Caki2 (cell line): ENCODE measurements at regions not wholly inside any gene's neighbourhood (a gene's known extent, or its start where the extent isn't known, plus 50 kb on each side); places are given as distances from the start of the nearest gene placed in this dataset.

Source experiments
- DNase-seq: peaks from one replicate; pipeline ENCODE4 v3.0.0-alpha.2; 2015; ENCODE audit warnings: low read depth
- in situ Hi-C: cut with HindIII; loops from 2 replicates; pipeline ENCODE4 v1.10.0; 2016; ENCODE audit warnings: low sequenced_read_pairs, low pct_unique_long_range_greater_than_20kb, mixed read lengths

DNA sequence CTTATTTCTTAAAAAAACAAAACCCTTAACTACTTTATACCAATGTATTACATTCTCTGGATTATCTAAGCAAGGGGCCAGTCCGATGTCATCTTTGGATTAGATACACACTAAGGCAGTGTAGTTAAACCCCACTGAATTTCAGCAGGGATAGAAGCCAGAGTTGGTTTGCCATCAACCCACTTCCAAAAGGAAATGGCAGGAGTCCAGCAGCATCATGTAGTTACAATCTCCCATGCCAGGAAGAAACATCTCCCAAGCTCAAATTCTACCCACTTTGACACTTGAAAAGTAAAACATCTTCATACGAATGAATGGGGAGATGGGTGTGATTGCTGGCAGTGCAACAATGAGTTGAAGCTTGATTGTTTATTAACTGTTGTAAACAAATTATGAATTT lies 203.5 kb upstream of the PLXNC1 start:
- no peak for DNase-seq
- in situ Hi-C loops = no loop called here

DNA sequence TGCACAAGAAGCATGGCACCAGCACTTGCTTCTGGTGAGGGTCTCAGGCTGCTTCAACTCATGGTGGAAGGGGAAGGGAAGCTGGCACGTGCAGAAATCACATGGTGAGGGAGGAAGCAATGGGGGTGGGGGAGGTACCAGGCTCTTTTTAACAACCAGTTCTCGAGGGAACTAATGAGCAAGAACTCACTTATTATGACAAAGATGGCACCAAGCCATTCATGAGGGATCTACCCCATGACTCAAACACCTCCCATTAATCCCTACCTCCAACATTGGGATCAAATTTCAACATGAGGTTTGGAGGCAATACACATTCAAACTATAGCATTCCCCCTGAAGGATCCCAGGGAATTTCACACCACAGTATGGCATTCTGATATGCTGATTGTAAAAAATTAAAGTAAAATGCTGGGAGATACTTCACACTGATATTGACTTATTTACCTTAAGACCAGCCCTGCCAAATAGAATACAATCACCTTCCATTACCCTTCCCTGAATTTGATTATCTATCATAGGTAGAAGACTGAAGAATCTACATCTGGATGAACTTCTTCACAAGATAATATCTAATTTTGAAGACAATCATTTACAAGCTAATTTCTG lies 201.7 kb upstream of the PLXNC1 start:
- in situ Hi-C loops = no loop called here
- no peak for DNase-seq

DNA sequence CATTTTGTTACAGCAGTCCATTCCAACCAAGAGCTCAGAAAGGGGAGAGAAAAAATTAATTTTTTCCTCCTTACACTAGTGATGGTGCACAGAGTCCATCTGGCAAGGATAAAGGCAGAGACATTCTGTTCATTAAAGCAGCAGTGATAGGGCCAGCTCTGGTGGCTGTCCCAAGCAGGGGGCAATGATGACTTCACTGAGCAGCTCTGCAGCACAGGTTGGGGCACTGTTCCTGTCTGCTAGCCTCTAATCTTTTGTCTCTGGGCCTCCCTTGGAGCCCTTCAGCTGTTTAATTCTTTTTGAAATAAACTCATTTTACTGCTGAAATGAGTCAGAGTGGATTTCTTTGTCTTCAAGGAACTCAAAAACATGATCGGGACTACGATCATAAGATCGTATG lies 200.9 kb upstream of the PLXNC1 start:
- no peak for DNase-seq
- in situ Hi-C loops = no loop called here

GRCh38 chr12:93950311-93950710 lies 198.1 kb upstream of the PLXNC1 start:
- no peak for DNase-seq
- in situ Hi-C loops = no loop called here

GRCh38 chr12:93954166-93955112 lies 193.9 kb upstream of the PLXNC1 start:
- no peak for DNase-seq
- in situ Hi-C loops = no loop called here

DNA sequence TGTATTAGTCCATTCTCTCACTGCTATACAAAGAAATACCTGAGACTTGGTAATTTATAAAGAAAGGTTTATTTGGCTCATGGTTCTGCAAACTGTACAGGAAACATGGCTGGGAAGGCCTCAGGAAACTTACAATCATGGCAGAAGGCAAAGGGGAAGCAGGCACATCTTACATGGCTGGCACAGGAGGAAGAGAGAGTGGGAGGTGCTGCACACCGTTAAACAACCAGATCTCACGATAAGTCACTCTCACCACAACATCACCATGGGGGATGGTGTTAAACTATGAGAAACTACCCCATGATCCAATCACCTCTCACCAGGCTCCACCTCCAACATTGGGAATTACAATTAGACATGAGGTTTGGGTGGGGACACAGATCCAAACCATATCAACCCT lies 191.8 kb upstream of the PLXNC1 start:
- DNase-seq = no peak
- in situ Hi-C loops = no loop called here

DNA sequence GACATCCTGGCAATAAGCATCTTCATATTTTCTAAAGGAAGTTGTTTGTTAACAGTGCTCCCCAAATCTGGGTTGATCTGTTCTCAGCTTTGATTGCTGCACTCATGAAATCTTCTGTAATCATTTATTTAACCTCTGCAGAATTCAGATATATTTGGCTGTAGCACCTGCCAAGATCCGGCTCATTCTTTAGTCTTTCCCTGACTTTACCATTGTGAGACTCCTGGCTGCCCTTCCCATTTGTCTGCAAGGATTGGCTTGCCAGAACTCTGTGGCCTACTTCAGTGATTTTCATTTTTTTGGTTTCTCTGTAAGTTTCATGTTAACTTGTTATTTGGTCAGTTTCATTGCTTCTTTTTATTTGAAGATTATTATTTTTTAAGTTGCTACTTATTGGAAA lies 191.2 kb upstream of the PLXNC1 start:
- in situ Hi-C loops = no loop called here
- no peak for DNase-seq

GRCh38 chr12:93957870-93958269 lies 190.5 kb upstream of the PLXNC1 start:
- no peak for DNase-seq
- in situ Hi-C loops = no loop called here

GRCh38 chr12:93959657-93960056 lies 188.7 kb upstream of the PLXNC1 start:
- in situ Hi-C loops = no loop called here
- no peak for DNase-seq

DNA sequence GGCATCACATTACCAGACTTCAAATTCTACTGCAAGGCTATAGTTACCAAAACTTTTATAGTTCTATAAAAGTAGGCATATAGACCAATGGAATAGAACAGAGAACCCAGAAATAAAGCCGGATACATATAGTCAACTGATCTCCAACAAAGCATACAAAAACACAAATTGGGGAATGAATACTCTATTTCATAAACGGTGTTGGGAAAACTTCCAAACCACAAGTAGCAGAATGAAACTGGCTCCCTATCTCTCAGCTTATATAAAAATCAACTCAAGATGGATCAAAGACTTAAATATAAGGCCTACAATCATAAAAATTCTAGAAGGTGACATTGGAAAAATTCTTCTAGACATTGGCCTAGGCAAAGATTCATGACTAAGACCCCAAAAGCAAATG lies 187.9 kb upstream of the PLXNC1 start:
- in situ Hi-C loops = no loop called here
- no peak for DNase-seq

- in situ Hi-C loops = no loop called here
- no peak for DNase-seq
These were observed 186.0 kb upstream of the PLXNC1 start for GRCh38 chr12:93962336-93962735.

- in situ Hi-C loops = no loop called here
- DNase-seq = no peak
These were observed 183.4 kb upstream of the PLXNC1 start for GRCh38 chr12:93964936-93965335.

- no peak for DNase-seq
- in situ Hi-C loops = no loop called here
These were observed 181.8 kb upstream of the PLXNC1 start for GRCh38 chr12:93966516-93967133.

GRCh38 chr12:93967454-93967853 lies 180.9 kb upstream of the PLXNC1 start:
- in situ Hi-C loops = no loop called here
- DNase-seq = no peak

GRCh38 chr12:93968536-93969285 lies 179.7 kb upstream of the PLXNC1 start:
- in situ Hi-C loops = no loop called here
- no peak for DNase-seq

- in situ Hi-C loops = no loop called here
- DNase-seq = no peak
These were observed 177.3 kb upstream of the PLXNC1 start for GRCh38 chr12:93970900-93971688.

DNA sequence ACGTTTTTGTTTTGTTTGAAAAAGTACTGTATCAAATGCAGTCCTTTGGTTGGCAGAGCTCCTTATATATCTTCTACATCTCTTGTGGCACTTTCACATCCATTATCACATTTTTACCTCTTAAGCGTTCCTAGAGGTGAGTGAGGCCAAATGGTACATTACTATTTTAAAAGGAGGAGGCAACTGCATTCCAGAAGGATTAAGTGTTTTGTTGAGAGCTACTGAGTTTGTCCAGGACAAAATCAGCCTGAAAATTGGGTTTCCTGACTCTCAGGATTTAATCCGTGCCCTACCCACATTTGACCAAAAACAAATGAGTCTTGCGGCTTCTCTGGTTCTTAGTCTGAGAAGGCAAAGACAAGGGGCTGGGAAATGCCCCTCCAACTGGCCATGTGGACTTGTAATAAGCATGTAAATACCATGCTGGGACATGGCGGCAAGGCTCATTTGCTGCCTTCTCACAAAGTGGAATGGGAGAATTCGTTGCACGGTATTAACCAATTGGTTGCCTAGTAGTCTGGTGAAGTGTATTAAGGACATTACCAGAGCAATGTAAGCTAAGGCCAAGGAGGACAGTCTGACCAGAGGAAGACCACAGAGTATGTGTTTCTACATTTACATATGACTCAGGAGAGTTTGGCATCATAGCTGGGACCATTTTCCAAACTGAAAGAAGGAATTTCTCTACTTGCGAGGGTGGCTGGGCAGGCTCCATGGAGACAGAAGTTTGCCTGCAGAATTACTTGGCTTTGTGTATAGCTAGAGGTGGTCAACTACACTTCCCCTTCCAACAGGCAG lies 175.8 kb upstream of the PLXNC1 start:
- in situ Hi-C loops = no loop called here
- no peak for DNase-seq
